ENCODE measurements at regions not wholly inside any gene's neighbourhood (a gene's known extent, or its start where the extent isn't known, plus 50 kb on each side); places are given as distances from the start of the nearest gene placed in this dataset.

GRCh38 chr2:19545507-19545906 lies 187.1 kb upstream of the OSR1 start:
- DNase-seq (ENCODE audit: low read depth in 2 of 2), result no peak

- no peak for DNase-seq (ENCODE audit: low read depth in 2 of 2)
Observed at GRCh38 chr2:19543663-19544383, 185.4 kb upstream of the OSR1 start.

DNA sequence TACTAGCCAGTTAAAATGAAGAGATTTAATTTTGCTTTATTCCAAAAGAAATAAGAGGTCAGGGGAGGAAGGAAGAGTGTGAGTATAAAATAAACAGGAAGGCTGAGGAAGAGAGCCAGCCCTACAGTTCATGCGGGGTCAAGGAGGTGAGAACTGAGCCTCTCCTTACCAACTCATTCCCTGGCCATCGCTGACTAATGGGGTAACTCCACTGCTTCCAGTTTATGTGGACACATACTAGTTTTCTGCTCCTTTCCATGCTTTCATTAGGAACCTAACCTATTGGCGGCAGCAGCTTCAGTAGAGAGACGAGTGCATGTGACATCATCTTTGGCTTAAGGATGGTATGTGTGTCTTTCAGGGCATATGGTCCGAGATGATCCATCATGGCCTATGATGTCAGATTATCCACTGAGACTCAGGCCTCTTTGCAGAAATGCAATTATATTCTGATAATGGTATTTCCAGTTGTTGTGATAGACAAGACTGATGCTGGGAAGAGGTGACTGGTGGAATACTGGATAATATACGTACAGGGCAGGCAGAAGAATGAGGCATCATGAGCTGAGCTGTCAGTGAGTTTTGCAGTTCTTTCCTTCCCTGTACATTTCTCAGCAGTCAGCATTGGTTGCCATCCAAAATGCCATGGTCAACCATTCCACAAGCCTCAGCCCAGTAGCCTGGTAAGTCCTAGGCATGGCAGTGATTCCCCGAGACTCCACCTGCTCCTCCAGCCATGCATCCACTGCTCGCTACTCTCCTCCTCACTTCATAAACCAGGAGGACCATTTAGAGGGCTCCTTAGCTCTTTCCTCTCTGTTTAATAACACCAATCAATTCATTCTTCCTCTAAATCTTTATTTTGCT lies 184.6 kb upstream of the OSR1 start:
- no peak for DNase-seq (ENCODE audit: low read depth in 2 of 2)

DNA sequence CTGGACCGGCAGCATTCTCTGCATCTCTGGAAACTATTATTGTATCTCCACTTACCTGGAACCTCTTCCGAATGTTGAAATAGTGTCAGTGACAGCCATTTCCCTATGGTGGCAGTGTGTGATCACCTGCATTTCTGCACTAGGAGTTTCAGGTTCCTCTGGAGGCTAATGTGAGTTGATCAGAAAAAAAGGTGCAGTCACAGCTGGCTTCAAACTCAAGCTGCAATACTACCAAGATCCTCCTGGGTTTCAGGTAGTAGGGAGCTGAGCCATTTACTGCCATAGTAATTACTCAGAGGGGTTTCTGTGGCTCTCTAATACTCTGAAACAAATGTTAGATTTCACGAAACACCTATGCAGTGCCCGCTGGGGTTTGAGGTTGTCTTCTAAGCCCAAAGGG lies 183.5 kb upstream of the OSR1 start:
- DNase-seq (ENCODE audit: low read depth in 2 of 2), result no peak

DNA sequence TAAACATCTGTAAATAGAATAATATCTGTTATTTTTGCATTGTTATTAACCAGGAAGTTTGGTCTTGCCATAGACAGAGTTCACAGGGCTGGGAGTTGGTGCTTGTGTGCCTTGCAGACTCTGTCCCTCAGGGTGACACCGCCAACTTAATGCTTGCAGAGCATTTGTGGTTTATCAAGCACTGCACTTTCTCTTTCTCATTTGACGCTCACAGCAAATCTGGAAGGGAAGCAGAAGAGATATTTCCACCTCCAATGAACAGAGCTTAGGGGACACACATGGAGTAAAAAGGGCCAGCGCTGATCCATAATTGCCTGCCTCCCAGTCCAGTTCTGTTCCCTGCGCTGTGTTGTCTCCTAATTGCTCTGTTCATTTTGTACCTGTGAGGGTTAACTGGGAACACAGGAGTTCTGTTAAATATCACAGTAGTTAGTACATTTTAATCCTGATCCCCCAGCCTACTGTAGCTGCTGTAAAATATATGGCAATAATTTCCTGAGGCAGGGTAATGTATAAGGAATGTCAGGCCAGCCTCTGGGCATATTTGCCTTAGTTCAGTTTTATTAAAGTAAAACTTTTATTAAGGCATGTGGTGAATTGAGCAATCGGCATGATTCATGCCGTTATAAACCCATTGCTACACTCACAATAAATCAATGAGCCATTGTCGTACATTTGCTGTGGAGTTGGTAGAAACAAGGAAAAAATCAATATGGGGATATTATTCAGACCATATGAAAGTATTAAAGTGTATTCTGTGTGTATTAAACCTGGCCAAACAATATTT lies 182.5 kb upstream of the OSR1 start:
- no peak for DNase-seq (ENCODE audit: low read depth in 2 of 2)

GRCh38 chr2:19538411-19538963 lies 180.1 kb upstream of the OSR1 start:
- DNase-seq (ENCODE audit: low read depth in 2 of 2), result no peak

DNA sequence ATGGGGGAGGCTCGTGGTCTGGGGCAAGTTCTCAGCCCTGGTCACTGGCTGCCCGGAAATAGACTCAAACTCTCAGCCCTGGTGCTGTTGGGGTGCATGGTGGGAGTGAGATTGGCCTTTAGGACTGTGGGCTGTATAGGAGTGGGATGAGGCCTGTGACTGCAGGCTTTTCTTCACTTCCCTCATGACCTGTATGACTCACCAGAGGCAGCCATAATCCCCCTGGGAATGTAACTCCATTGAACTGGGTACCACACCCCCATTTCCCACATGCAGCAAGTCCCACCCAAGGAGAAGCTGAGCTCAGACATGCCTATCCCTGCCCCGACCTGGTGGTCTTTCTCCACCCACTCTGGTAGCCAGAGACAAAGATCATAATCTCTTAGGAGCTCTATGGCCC lies 177.7 kb upstream of the OSR1 start:
- DNase-seq (ENCODE audit: low read depth in 2 of 2), result no peak

GRCh38 chr2:19532547-19533196 lies 174.2 kb upstream of the OSR1 start:
- no peak for DNase-seq (ENCODE audit: low read depth in 2 of 2)

DNA sequence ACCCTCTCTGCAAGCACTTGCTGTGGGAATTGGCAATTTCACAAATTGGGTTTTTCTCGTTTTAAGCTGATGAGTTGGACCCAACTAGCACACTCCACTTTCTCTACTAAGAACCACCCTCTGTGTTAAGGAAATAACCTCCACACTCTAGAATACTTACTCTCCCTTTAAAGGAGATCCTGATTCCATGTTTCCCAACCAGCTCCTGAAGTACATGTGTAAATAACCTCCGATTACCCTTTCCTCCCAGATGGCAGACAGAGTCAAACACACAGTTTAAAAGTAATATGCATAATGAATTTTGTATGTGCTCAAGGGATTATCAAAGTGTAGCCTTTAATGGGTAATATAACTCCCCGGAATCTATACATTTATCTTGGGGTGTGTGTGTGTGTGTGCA lies 171.3 kb upstream of the OSR1 start:
- DNase-seq (ENCODE audit: low read depth in 2 of 2), result no peak

GRCh38 chr2:19527771-19528170 lies 169.3 kb upstream of the OSR1 start:
- no peak for DNase-seq (ENCODE audit: low read depth in 2 of 2)

DNA sequence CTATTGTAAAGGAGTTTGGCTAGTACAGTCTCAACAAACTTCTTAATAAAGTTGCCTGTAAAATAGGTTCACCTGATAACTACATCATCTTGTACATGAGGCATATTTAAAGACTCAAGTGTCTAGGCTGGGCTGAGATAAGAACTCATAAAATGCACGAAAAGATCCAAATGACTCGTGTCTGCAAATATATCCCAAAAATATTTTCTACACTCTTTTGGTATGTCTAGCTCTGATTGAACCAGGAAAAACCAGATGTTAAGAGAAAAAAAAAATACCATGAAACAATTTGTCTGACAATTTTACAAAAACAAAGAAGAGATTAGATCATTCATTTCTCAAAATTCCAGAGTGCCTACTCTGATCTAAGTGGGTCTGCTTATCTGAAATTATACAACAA lies 166.9 kb upstream of the OSR1 start:
- no peak for DNase-seq (ENCODE audit: low read depth in 2 of 2)

DNA sequence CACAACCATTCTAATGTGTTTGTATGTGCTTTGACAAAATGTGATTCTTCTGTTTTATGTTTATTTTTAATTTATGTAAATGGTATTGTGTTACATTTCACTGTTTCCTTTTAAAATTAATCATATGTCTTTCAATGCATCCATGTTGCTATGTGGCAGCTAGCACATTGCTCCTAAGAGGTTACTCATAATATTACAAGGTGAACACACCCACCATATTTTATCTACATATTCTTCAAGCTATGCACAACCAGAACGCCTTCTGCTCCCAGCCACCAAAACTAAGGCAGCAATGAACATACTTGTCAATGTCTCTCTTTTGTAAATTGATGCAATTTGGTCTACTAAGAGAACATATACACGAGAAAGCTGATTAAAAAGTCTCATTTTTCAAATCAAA lies 160.6 kb upstream of the OSR1 start:
- DNase-seq (ENCODE audit: low read depth in 2 of 2), result no peak

- DNase-seq (ENCODE audit: low read depth in 2 of 2), result no peak
Observed at GRCh38 chr2:19507137-19507536, 148.7 kb upstream of the OSR1 start.

DNA sequence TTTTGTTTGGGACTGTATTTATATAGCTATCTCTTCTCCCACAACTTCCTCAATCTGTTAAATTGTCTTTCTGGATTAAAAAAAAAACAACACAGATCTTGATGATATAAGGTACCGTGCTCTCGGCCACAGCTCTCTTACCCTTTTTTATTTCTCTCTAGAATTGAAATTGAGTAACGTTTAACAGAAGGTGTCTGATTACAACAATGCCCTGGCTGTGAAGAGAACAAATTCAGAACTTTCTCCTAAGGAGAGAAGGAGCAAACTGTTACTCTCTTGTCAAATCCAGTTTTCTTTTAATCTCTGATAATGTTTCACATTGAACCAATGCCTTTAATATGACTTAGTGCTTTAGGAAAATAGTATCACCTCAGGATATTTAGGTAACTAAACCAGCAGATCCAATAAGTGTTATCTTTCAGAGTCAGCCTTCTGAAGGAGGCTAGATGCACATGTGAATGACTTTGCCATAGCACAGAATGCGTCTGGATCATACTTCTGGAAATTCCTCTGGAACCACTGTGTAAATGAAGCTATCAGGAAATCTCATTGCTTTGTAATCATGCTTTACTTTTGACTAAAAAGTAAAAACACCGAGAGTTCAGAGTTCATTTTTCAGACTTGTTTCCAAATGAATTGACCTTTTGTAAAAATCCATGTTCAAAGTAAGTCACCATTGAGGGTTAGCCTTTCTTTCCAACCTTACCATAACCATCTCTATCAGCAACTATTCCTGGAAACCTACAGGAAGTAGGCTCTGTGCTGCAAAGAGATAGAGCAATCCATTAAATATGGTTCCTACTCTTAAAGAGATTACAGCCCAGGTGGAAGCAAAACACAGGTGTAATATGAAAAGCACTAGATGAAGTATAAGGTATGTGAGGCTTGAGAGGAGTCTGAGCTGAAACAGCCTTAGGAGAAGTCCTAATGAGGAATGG lies 147.0 kb upstream of the OSR1 start:
- no peak for DNase-seq (ENCODE audit: low read depth in 2 of 2)

- no peak for DNase-seq (ENCODE audit: low read depth in 2 of 2)
Observed at GRCh38 chr2:19504400-19505198, 146.2 kb upstream of the OSR1 start.

DNA sequence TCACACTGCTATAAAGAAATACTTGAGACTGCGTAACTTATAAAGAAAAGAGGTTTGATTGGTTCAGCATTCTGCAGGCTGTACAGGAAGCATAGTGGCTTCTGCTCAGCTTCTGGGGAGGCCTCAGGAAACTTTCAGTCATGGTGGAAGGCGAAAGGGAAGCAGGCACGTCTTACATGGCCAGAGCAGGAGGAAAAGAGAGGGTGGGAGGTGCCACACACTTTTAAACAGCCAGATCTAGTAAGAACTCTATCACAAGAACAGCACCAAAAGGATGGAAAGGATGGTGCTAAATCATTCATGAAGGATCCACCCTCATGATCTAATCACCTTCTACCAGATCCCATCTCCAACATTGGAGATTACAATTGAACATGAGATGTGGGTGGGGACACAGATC lies 145.5 kb upstream of the OSR1 start:
- no peak for DNase-seq (ENCODE audit: low read depth in 2 of 2)

DNA sequence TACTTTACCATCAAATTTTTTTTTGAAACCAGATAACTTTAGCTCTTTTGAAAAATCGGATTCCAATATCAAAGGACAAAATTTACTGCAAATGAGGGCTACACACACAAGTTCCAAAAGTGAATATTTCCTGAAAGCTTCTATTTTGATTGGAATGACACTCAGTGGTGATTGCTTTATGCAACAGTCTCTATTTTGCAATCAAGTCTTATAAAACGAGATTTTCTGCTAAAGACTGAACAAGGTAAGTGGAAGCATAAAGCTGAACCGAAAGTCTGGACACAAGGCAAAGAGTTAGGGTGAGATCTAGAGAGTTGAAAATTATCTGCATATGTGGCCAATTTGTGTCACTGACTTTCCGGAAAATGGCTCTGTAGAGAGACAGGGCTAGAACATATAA lies 145.0 kb upstream of the OSR1 start:
- no peak for DNase-seq (ENCODE audit: low read depth in 2 of 2)

- no peak for DNase-seq (ENCODE audit: low read depth in 2 of 2)
Observed at GRCh38 chr2:19500126-19500525, 141.7 kb upstream of the OSR1 start.

GRCh38 chr2:19496646-19497045 lies 138.2 kb upstream of the OSR1 start:
- no peak for DNase-seq (ENCODE audit: low read depth in 2 of 2)

GRCh38 chr2:19494241-19494640 lies 135.8 kb upstream of the OSR1 start:
- no peak for DNase-seq (ENCODE audit: low read depth in 2 of 2)

Measured in stimulated activated CD4-positive, alpha-beta T cell treated with anti-CD3 and anti-CD28 coated beads, Interleukin-4, amount 100 ng/mL, for 48 hours (primary cell).